SK-N-SH (cell line): ENCODE measurements at regions not wholly inside any gene's neighbourhood (a gene's known extent, or its start where the extent isn't known, plus 50 kb on each side); places are given as distances from the start of the nearest gene placed in this dataset.

Experiments
- CTCF ChIA-PET: fragments of 300-600, 350-600 bp; formaldehyde crosslinking; extraction: SDS; loops from one replicate; lab custom pipeline; 2021; lab: Yijun Ruan, JAX
- POLR2A ChIA-PET: fragments of 350-600 bp; sonication (Branson Sonifier 250); formaldehyde crosslinking; extraction: SDS; loops from one replicate; lab custom pipeline; 2020; ENCODE audit warnings: antibody characterized with exemption, inconsistent platforms; lab: Yijun Ruan, JAX
- DNase-seq: peaks from one replicate; pipeline ENCODE4 v3.0.0; 2012
- H2AFZ ChIP-seq: fragments of 200-600 bp; sonication (generic); 2 replicates; pipeline ENCODE4 v1.8.1; 2016; ENCODE audit warnings: antibody characterized with exemption, mild to moderate bottlenecking, low read depth
- H3F3A ChIP-seq: fragments of 200-600 bp; sonication (generic); replicated peaks from 2 replicates; pipeline ENCODE3; 2016; ENCODE audit warnings: antibody characterized with exemption, mild to moderate bottlenecking; ENCODE audit not compliant: insufficient read depth
- H3K27ac ChIP-seq, 2 experiments: fragments of 200-500 bp in 1 of 2; fragments of 200-600 bp in 1 of 2; sonication (Bioruptor generic) in 1 of 2; sonication (generic), shearing (Covaris generic) in 1 of 2; 2 replicates each; pipeline versions ENCODE4 v1.5.1 to v1.6.1; 2014 to 2016; ENCODE audit warnings: low read depth in 2 of 2, inconsistent platforms in 1 of 2, low read length in 1 of 2, mild to moderate bottlenecking in 1 of 2, mixed read lengths in 1 of 2
- H3K27me3 ChIP-seq: fragments of 200-600 bp; sonication (generic), shearing (Covaris generic); 2 replicates; pipeline ENCODE4 v1.6.1; 2016; ENCODE audit warnings: mixed run types; ENCODE audit not compliant: insufficient read depth
- H3K36me3 ChIP-seq, 2 experiments: fragments of 200-500 bp in 1 of 2; fragments of 200-600 bp in 1 of 2; sonication (Bioruptor generic) in 1 of 2; sonication (generic) in 1 of 2; replicated peaks in 1 of 2; 2 replicates each; pipeline versions ENCODE3 to v1.5.1; 2014 to 2016; ENCODE audit warnings: low read length in 1 of 2, mild to moderate bottlenecking in 1 of 2; ENCODE audit not compliant: insufficient read depth in 2 of 2, control insufficient read depth in 1 of 2
- H3K4me1 ChIP-seq, 2 experiments: fragments of 200-500 bp in 1 of 2; fragments of 200-600 bp in 1 of 2; sonication (Bioruptor generic) in 1 of 2; sonication (generic), shearing (Covaris generic) in 1 of 2; 2 replicates each; pipeline versions ENCODE4 v1.5.1 to v1.6.1; 2014 to 2016; ENCODE audit warnings: low read depth in 1 of 2, low read length in 1 of 2, mixed run types in 1 of 2; ENCODE audit not compliant: insufficient read depth in 2 of 2, control insufficient read depth in 1 of 2
- H3K4me2 ChIP-seq: fragments of 200-600 bp; sonication (generic), shearing (Covaris generic); 2 replicates; pipeline ENCODE4 v1.6.1; 2017; ENCODE audit warnings: mixed run types
- H3K4me3 ChIP-seq, 2 experiments: fragments of 200-500 bp in 1 of 2; fragments of 200-600 bp in 1 of 2; sonication (Bioruptor generic) in 1 of 2; sonication (generic), shearing (Covaris generic) in 1 of 2; 2 replicates each; pipeline versions ENCODE4 v1.5.1 to v1.8.1; 2014 to 2016; ENCODE audit warnings: low read depth in 2 of 2, inconsistent platforms in 1 of 2, low read length in 1 of 2, mild to moderate bottlenecking in 1 of 2, mixed read lengths in 1 of 2, moderate library complexity in 1 of 2
- H3K79me2 ChIP-seq: fragments of 200-600 bp; sonication (generic); 2 replicates; pipeline ENCODE4 v1.8.1; 2017; ENCODE audit warnings: mild to moderate bottlenecking; ENCODE audit not compliant: insufficient read depth
- H3K9ac ChIP-seq: fragments of 200-600 bp; sonication (generic); 2 replicates; pipeline ENCODE4 v1.6.1; 2017; ENCODE audit warnings: mixed run types
- H3K9me2 ChIP-seq: fragments of 200-600 bp; sonication (generic); 2 replicates; pipeline ENCODE4 v1.6.1; 2017; ENCODE audit warnings: mixed run types
- H3K9me3 ChIP-seq: fragments of 200-600 bp; sonication (generic); 2 replicates; pipeline ENCODE4 v1.6.1; 2017; ENCODE audit warnings: mixed run types, mild to moderate bottlenecking, moderate library complexity
- H4K20me1 ChIP-seq: fragments of 200-600 bp; sonication (generic); 2 replicates; pipeline ENCODE4 v1.6.1; 2017; ENCODE audit warnings: mild to moderate bottlenecking, mixed run types; ENCODE audit not compliant: insufficient read depth
- ELF1 ChIP-seq: IDR thresholded peaks from 2 replicates; pipeline ENCODE4 v1.4.0; 2012
- EZH2phosphoT487 ChIP-seq: fragments of 200-600 bp; sonication (generic); IDR thresholded peaks from 2 replicates; pipeline ENCODE4 v1.6.1; 2017; ENCODE audit warnings: low read depth, mixed run types, mild to moderate bottlenecking, antibody characterized with exemption, moderate library complexity, borderline replicate concordance
- FOXJ3 ChIP-seq: sonication (generic); formaldehyde crosslinking; IDR thresholded peaks from 2 replicates; pipeline ENCODE4 v1.5.1; 2020; ENCODE audit warnings: mild to moderate bottlenecking, missing genetic modification reagents
- JUND ChIP-seq: IDR thresholded peaks from 2 replicates; pipeline ENCODE4 v1.4.0; 2012
- NFIC ChIP-seq: IDR thresholded peaks from 2 replicates; pipeline ENCODE4 v1.4.0; 2012; ENCODE audit warnings: borderline replicate concordance
- RCOR1 ChIP-seq: fragments of 150-350 bp; IDR thresholded peaks from 2 replicates; pipeline ENCODE4 v1.6.1; 2017; ENCODE audit warnings: antibody characterized with exemption, low read length
- RFX5 ChIP-seq: IDR thresholded peaks from 2 replicates; pipeline ENCODE4 v1.6.1; 2012; ENCODE audit warnings: mild to moderate bottlenecking, improper control_type of control experiment, low read length
- SIN3A ChIP-seq: IDR thresholded peaks from 2 replicates; pipeline ENCODE4 v1.6.1; 2012; ENCODE audit warnings: low read depth, mild to moderate bottlenecking, low read length, moderate library complexity, borderline replicate concordance
- TCF12 ChIP-seq: IDR thresholded peaks from 2 replicates; pipeline ENCODE4 v1.4.0; 2012
- TEAD4 ChIP-seq: IDR thresholded peaks from 2 replicates; pipeline ENCODE4 v1.4.0; 2012; ENCODE audit warnings: mild to moderate bottlenecking, borderline replicate concordance; ENCODE audit not compliant: insufficient read depth
- YY1 ChIP-seq: IDR thresholded peaks from 2 replicates; pipeline ENCODE4 v1.4.0; 2012; ENCODE audit warnings: low read depth, mild to moderate bottlenecking
- WGBS: methylation state at CpG from one replicate; pipeline ENCODE4 v1.1.6; 2017; ENCODE audit warnings: low lambda C conversion rate; 5-methylcytosine and 5-hydroxymethylcytosine counted together
- TF ChIP-seq, protein P1 (sequence below): fragments of 200-600 bp; sonication (generic); IDR thresholded peaks from 2 replicates; pipeline ENCODE4 v1.6.1; 2017; ENCODE audit warnings: antibody characterized with exemption, mild to moderate bottlenecking, moderate library complexity
- TF ChIP-seq, protein P2 (sequence below): IDR thresholded peaks from 2 replicates; pipeline ENCODE4 v1.6.1; 2012; ENCODE audit warnings: mild to moderate bottlenecking, low read depth, low read length, moderate library complexity

DNA sequence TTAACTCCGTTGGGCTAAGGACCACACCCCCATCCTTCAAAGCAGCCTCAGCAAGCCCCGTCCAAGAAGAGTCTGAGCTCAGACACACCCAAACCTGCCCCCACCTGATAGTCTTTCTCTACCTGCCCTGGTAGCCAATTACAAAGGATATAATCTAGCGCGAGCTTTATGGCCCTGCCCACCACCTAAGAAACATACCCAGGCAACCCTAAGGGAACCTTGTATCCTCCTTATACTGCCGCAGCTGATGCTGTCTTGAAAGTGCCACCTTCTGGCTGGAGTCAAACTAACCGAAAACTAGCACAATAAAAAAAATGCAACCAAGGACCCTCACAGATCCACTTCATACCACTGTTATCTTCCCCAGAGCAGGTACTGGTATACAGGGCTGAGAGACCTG is 628.3 kb upstream of the REG3G start:
- TF ChIP-seq NFIC, result no peak
- no peak for TF ChIP-seq RCOR1
- no peak for TF ChIP-seq TCF12
- TF ChIP-seq JUND, result no peak
- no peak for TF ChIP-seq RFX5
- no peak for TF ChIP-seq TEAD4
- no peak for TF ChIP-seq SIN3A
- TF ChIP-seq FOXJ3 (CRISPR knock-in tag), result no peak
- no peak for TF ChIP-seq YY1
- no peak for TF ChIP-seq ELF1
- TF ChIP-seq, protein P1, sequence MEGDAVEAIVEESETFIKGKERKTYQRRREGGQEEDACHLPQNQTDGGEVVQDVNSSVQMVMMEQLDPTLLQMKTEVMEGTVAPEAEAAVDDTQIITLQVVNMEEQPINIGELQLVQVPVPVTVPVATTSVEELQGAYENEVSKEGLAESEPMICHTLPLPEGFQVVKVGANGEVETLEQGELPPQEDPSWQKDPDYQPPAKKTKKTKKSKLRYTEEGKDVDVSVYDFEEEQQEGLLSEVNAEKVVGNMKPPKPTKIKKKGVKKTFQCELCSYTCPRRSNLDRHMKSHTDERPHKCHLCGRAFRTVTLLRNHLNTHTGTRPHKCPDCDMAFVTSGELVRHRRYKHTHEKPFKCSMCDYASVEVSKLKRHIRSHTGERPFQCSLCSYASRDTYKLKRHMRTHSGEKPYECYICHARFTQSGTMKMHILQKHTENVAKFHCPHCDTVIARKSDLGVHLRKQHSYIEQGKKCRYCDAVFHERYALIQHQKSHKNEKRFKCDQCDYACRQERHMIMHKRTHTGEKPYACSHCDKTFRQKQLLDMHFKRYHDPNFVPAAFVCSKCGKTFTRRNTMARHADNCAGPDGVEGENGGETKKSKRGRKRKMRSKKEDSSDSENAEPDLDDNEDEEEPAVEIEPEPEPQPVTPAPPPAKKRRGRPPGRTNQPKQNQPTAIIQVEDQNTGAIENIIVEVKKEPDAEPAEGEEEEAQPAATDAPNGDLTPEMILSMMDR, result no peak
- TF ChIP-seq, protein P2, sequence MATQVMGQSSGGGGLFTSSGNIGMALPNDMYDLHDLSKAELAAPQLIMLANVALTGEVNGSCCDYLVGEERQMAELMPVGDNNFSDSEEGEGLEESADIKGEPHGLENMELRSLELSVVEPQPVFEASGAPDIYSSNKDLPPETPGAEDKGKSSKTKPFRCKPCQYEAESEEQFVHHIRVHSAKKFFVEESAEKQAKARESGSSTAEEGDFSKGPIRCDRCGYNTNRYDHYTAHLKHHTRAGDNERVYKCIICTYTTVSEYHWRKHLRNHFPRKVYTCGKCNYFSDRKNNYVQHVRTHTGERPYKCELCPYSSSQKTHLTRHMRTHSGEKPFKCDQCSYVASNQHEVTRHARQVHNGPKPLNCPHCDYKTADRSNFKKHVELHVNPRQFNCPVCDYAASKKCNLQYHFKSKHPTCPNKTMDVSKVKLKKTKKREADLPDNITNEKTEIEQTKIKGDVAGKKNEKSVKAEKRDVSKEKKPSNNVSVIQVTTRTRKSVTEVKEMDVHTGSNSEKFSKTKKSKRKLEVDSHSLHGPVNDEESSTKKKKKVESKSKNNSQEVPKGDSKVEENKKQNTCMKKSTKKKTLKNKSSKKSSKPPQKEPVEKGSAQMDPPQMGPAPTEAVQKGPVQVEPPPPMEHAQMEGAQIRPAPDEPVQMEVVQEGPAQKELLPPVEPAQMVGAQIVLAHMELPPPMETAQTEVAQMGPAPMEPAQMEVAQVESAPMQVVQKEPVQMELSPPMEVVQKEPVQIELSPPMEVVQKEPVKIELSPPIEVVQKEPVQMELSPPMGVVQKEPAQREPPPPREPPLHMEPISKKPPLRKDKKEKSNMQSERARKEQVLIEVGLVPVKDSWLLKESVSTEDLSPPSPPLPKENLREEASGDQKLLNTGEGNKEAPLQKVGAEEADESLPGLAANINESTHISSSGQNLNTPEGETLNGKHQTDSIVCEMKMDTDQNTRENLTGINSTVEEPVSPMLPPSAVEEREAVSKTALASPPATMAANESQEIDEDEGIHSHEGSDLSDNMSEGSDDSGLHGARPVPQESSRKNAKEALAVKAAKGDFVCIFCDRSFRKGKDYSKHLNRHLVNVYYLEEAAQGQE, result no peak
- no peak for TF ChIP-seq EZH2phosphoT487
- TF ChIP-seq, all 33 proteins: peak for 0
- Histone ChIP-seq H3F3A (no peaks in the 10 kb centered on the region), H3K36me3 (no peaks in the 10 kb centered on the region), H3K9me3 (no peaks in the 10 kb centered on the region), H4K20me1 (no peaks in the 10 kb centered on the region), H3K79me2 (no peaks in the 10 kb centered on the region), H3K4me2 (no peak overlapping the region), H3K4me1 (no peaks in the 10 kb centered on the region), H3K9me2 (no peaks in the 10 kb centered on the region), H3K4me3 (no peak overlapping the region), H3K27ac (no peak overlapping the region), H3K27me3 (no peaks in the 10 kb centered on the region), H2AFZ (no peak overlapping the region), H3K9ac (no peak overlapping the region)
- no peak for DNase-seq
- ChIA-PET CTCF (interaction anchor here (1.2 to 1.4 kb wide), 2 partner anchors 11 to 35 kb away, joined by 3 read pairs; no protein-coding TSS in a partner anchor), POLR2A (no interaction called here)
- WGBS, result 65% methylated on average over 6 of the region's 6 CpGs
